H1 (cell line): ENCODE measurements at regions not wholly inside any gene's neighbourhood (a gene's known extent, or its start where the extent isn't known, plus 50 kb on each side); places are given as distances from the start of the nearest gene placed in this dataset.

Experiments
- CTCF ChIA-PET: fragments of 300-600 bp; sonication (Branson Sonifier 250); formaldehyde crosslinking; loops from one replicate; lab custom pipeline; 2021; ENCODE audit not compliant: partially characterized antibody; lab: Charles Lee
- POLR2A ChIA-PET: fragments of 300-600 bp; sonication (Branson Sonifier 250); formaldehyde crosslinking; loops from one replicate; lab custom pipeline; 2021; ENCODE audit warnings: inconsistent platforms; ENCODE audit not compliant: partially characterized antibody; lab: Charles Lee
- DNase-seq, 2 experiments: peaks; one replicate each; pipeline versions ENCODE4 v3.0.0 to v3.0.0-alpha.2; 2010 to 2022; ENCODE audit warnings: low spot score in 2 of 2, low read depth in 1 of 2, mixed read lengths in 1 of 2
- FAIRE-seq: peaks from 2 replicates; lab custom pipeline; 2011; peaks lifted over from hg19 to GRCh38; lab: Jason Lieb, UNC
- H2AFZ ChIP-seq: 2 replicates; pipeline ENCODE4 v1.8.1; 2012; ENCODE audit warnings: low read length, inconsistent platforms
- H2AK5ac ChIP-seq: 2 replicates; pipeline ENCODE4 v1.6.1; 2013; ENCODE audit warnings: low read depth, low read length
- H2BK120ac ChIP-seq: replicated peaks from 2 replicates; pipeline ENCODE3; 2013; ENCODE audit warnings: low read depth, low read length, inconsistent platforms
- H2BK12ac ChIP-seq: 2 replicates; pipeline ENCODE4 v1.6.1; 2013; ENCODE audit warnings: low read depth, low read length
- H2BK15ac ChIP-seq: 2 replicates; pipeline ENCODE4 v1.6.1; 2013; ENCODE audit warnings: low read length
- H2BK20ac ChIP-seq: 2 replicates; pipeline ENCODE4 v1.6.1; 2013; ENCODE audit warnings: low read length
- H2BK5ac ChIP-seq: 2 replicates; pipeline ENCODE4 v1.6.1; 2013; ENCODE audit warnings: low read depth, low read length
- H3K14ac ChIP-seq: 2 replicates; pipeline ENCODE4 v1.6.1; 2013; ENCODE audit warnings: inconsistent platforms; ENCODE audit not compliant: insufficient read length
- H3K18ac ChIP-seq: 2 replicates; pipeline ENCODE4 v1.6.1; 2013; ENCODE audit warnings: low read length; ENCODE audit errors: extremely low read depth
- H3K23ac ChIP-seq: 2 replicates; pipeline ENCODE4 v1.6.1; 2013; ENCODE audit warnings: inconsistent platforms; ENCODE audit not compliant: insufficient read length
- H3K23me2 ChIP-seq: 2 replicates; pipeline ENCODE4 v1.6.1; 2013; ENCODE audit warnings: low read depth, low read length
- H3K27ac ChIP-seq: 2 replicates; pipeline ENCODE4 v1.6.1; 2011; ENCODE audit warnings: low read depth, low read length, inconsistent platforms
- H3K27me3 ChIP-seq, 4 experiments: replicated peaks in 1 of 4; 1 replicate in 1 of 4; 2 replicates in 3 of 4; pipeline versions ENCODE4 v1.6.1 to v1.8.1; 2011 to 2013; ENCODE audit warnings: low read length in 3 of 4, mild to moderate bottlenecking in 3 of 4, inconsistent platforms in 2 of 4, mixed read lengths in 2 of 4, moderate library complexity in 1 of 4; ENCODE audit not compliant: control insufficient read depth in 3 of 4, insufficient read depth in 3 of 4; ENCODE audit errors: extremely low read depth in 1 of 4
- H3K36me3 ChIP-seq, 4 experiments: 2 replicates each; pipeline versions ENCODE4 v1.6.1 to v1.8.1; 2011 to 2013; ENCODE audit warnings: mild to moderate bottlenecking in 4 of 4, low read length in 3 of 4, moderate library complexity in 2 of 4, control low read depth in 1 of 4, inconsistent platforms in 1 of 4; ENCODE audit not compliant: insufficient read depth in 4 of 4, control insufficient read depth in 2 of 4
- H3K4ac ChIP-seq: replicated peaks from 2 replicates; pipeline ENCODE3; 2013; ENCODE audit warnings: low read length, low read depth, mixed read lengths, inconsistent platforms; ENCODE audit not compliant: insufficient read length
- H3K4me1 ChIP-seq, 4 experiments: replicated peaks in 1 of 4; 1 replicate in 1 of 4; 2 replicates in 3 of 4; pipeline versions ENCODE4 v1.6.1 to v1.8.1; 2011 to 2013; ENCODE audit warnings: low read length in 3 of 4, inconsistent platforms in 2 of 4, mixed read lengths in 1 of 4; ENCODE audit not compliant: insufficient read depth in 4 of 4, control insufficient read depth in 3 of 4
- H3K4me2 ChIP-seq, 2 experiments: 2 replicates each; pipeline versions ENCODE4 v1.6.1 to v1.8.1; 2011 to 2013; ENCODE audit warnings: low read depth in 2 of 2, low read length in 2 of 2, control low read depth in 1 of 2, inconsistent platforms in 1 of 2, mild to moderate bottlenecking in 1 of 2; ENCODE audit not compliant: insufficient read depth in 1 of 2
- H3K4me3 ChIP-seq, 4 experiments: fragments of 200-600, 300-600 bp in 1 of 4; sonication (generic), shearing (Covaris generic), sonication (Bioruptor Twin) in 1 of 4; 2 replicates each; pipeline versions ENCODE4 v1.5.1 to v1.8.1; 2011 to 2016; ENCODE audit warnings: low read length in 4 of 4, low read depth in 3 of 4, control low read depth in 2 of 4, inconsistent platforms in 2 of 4, mild to moderate bottlenecking in 2 of 4, mixed read lengths in 1 of 4, moderate library complexity in 1 of 4; ENCODE audit not compliant: insufficient read depth in 2 of 4; ENCODE audit errors: extremely low read depth in 1 of 4
- H3K56ac ChIP-seq: replicated peaks from 2 replicates; pipeline ENCODE3; 2013; ENCODE audit warnings: low read depth, mild to moderate bottlenecking, mixed read lengths, low read length, inconsistent platforms; ENCODE audit not compliant: insufficient read length
- H3K79me1 ChIP-seq: 2 replicates; pipeline ENCODE4 v1.6.1; 2013; ENCODE audit warnings: low read depth, low read length, control low read depth
- H3K79me2 ChIP-seq, 2 experiments: 2 replicates each; pipeline versions ENCODE4 v1.6.1 to v1.8.1; 2012 to 2013; ENCODE audit warnings: low read length in 2 of 2, mild to moderate bottlenecking in 2 of 2, inconsistent platforms in 1 of 2; ENCODE audit not compliant: insufficient read depth in 2 of 2, control insufficient read depth in 1 of 2
- H3K9ac ChIP-seq, 4 experiments: replicated peaks in 1 of 4; 1 replicate in 1 of 4; 2 replicates in 3 of 4; pipeline versions ENCODE4 v1.6.1 to v1.8.1; 2011 to 2013; ENCODE audit warnings: low read depth in 3 of 4, low read length in 3 of 4, control low read depth in 2 of 4, mild to moderate bottlenecking in 2 of 4, moderate library complexity in 2 of 4, inconsistent platforms in 1 of 4; ENCODE audit errors: extremely low read depth in 1 of 4
- H3K9me3 ChIP-seq, 2 experiments: 2 replicates each; pipeline versions ENCODE4 v1.6.1 to v1.8.1; 2012 to 2013; ENCODE audit warnings: mild to moderate bottlenecking in 2 of 2, moderate library complexity in 2 of 2, control low read depth in 1 of 2, inconsistent platforms in 1 of 2, low read depth in 1 of 2, low read length in 1 of 2, mixed read lengths in 1 of 2; ENCODE audit not compliant: insufficient read depth in 2 of 2
- H4K20me1 ChIP-seq, 2 experiments: replicated peaks in 1 of 2; 2 replicates each; pipeline versions ENCODE3 to v1.8.1; 2011 to 2013; ENCODE audit warnings: inconsistent platforms in 2 of 2, low read length in 2 of 2, mild to moderate bottlenecking in 1 of 2; ENCODE audit not compliant: insufficient read depth in 2 of 2, control insufficient read depth in 1 of 2
- H4K5ac ChIP-seq: 2 replicates; pipeline ENCODE4 v1.6.1; 2013; ENCODE audit warnings: low read length, low read depth, mixed read lengths, inconsistent platforms; ENCODE audit not compliant: insufficient read length
- H4K8ac ChIP-seq: 2 replicates; pipeline ENCODE4 v1.8.0; 2013; ENCODE audit warnings: mild to moderate bottlenecking, moderate library complexity, low read length, inconsistent platforms; ENCODE audit not compliant: insufficient read depth; ENCODE audit errors: extremely low read depth
- H4K91ac ChIP-seq: replicated peaks from 2 replicates; pipeline ENCODE3; 2013; ENCODE audit warnings: low read length, mixed read lengths, inconsistent platforms; ENCODE audit not compliant: insufficient read length
- ATF2 ChIP-seq: IDR thresholded peaks from 2 replicates; pipeline ENCODE4 v1.6.1; 2012; ENCODE audit warnings: low read length, inconsistent platforms
- BACH1 ChIP-seq: IDR thresholded peaks from 2 replicates; pipeline ENCODE4 v1.6.1; 2012; ENCODE audit warnings: low read length, improper control_type of control experiment
- CBX8 ChIP-seq: fragments of 300-800, 300-1000 bp; sonication (generic); IDR thresholded peaks from 2 replicates; pipeline ENCODE4 v1.7.1; 2016; ENCODE audit warnings: low read depth, low read length, borderline replicate concordance
- EZH2 ChIP-seq: fragments of 200-600 bp; sonication (generic); IDR thresholded peaks from 2 replicates; pipeline ENCODE4 v1.7.1; 2012; ENCODE audit warnings: low read depth, mild to moderate bottlenecking, moderate library complexity, low read length, inconsistent platforms; ENCODE audit not compliant: severe bottlenecking
- FOSL1 ChIP-seq: IDR thresholded peaks from 2 replicates; pipeline ENCODE4 v1.6.1; 2011; ENCODE audit warnings: mild to moderate bottlenecking, low read depth, low read length, moderate library complexity; ENCODE audit not compliant: insufficient read depth
- GABPA ChIP-seq: IDR thresholded peaks from 2 replicates; pipeline ENCODE4 v1.6.1; 2011; ENCODE audit warnings: mild to moderate bottlenecking, low read length, moderate library complexity, borderline replicate concordance; ENCODE audit not compliant: insufficient read depth
- RBBP5 ChIP-seq: IDR thresholded peaks from 2 replicates; pipeline ENCODE4 v1.7.1; 2012; ENCODE audit warnings: low read depth, mild to moderate bottlenecking, inconsistent platforms, low read length, moderate library complexity, borderline replicate concordance
- SUZ12 ChIP-seq: fragments of 200-600 bp; sonication (generic); IDR thresholded peaks from 2 replicates; pipeline ENCODE4 v1.6.1; 2012; ENCODE audit warnings: mild to moderate bottlenecking, inconsistent platforms, low read length, moderate library complexity, mixed read lengths
- TAF7 ChIP-seq: optimal IDR thresholded peaks from 2 replicates; pipeline ENCODE3; 2011; ENCODE audit warnings: low read depth, mild to moderate bottlenecking, inconsistent platforms, low read length, moderate library complexity, borderline replicate concordance
- TBP ChIP-seq: IDR thresholded peaks from 2 replicates; pipeline ENCODE4 v1.6.1; 2011; ENCODE audit warnings: low read depth, low read length, improper control_type of control experiment
- TCF12 ChIP-seq: IDR thresholded peaks from 2 replicates; pipeline ENCODE4 v1.6.1; 2011; ENCODE audit warnings: low read depth, mild to moderate bottlenecking, low read length
- YY1 ChIP-seq: IDR thresholded peaks from 2 replicates; pipeline ENCODE4 v1.6.1; 2011; ENCODE audit warnings: low read depth, mild to moderate bottlenecking, low read length
- WGBS, 2 experiments: shearing (Covaris generic) in 1 of 2; methylation state at CpG; one replicate each; pipeline versions ENCODE4 v1.1.6 to v1.1.7; 2013 to 2015; ENCODE audit warnings: low lambda C conversion rate in 2 of 2, mixed read lengths in 2 of 2, inconsistent platforms in 1 of 2, low coverage in 1 of 2, missing lambda C conversion rate in 1 of 2; ENCODE audit not compliant: insufficient replicate concordance in 2 of 2, insufficient coverage in 1 of 2, insufficient read length in 1 of 2; ENCODE audit errors: extremely low coverage in 1 of 2, missing lambda C conversion rate in 1 of 2; 5-methylcytosine and 5-hydroxymethylcytosine counted together

GRCh38 chr22:49599039-49599438, 228.6 kb downstream of the BRD1 start:
- 88% methylated on average over 15 of the region's 16 CpGs; no CpG with 5 or more reads in 1 of the 2 experiments for WGBS, 2 experiments
- H4K20me1 ChIP-seq: peaks cover 0 to 12% of the 10 kb centered on the region in 2 experiments
- no peak for TF ChIP-seq ATF2
- TF ChIP-seq RBBP5: no peak
- TF ChIP-seq YY1: no peak
- no peak for TF ChIP-seq EZH2
- no peak for TF ChIP-seq SUZ12
- TF ChIP-seq TCF12: no peak
- no peak for TF ChIP-seq TBP
- no peak for TF ChIP-seq TAF7
- TF ChIP-seq GABPA: no peak
- no peak for TF ChIP-seq FOSL1
- TF ChIP-seq BACH1: no peak
- no peak for TF ChIP-seq CBX8
- no peak overlapping the region for H2BK15ac ChIP-seq
- H3K4ac ChIP-seq: no peak overlapping the region
- no peaks in the 10 kb centered on the region for H3K79me1 ChIP-seq
- H3K4me1 ChIP-seq: no peaks in the 10 kb centered on the region; a peak in 1 of 7 replicates
- no peak overlapping the region for H4K91ac ChIP-seq
- FAIRE-seq: no peak
- ChIA-PET CTCF (interaction anchor here (1.4 to 1.5 kb wide), 2 partner anchors 13 to 51 kb away, joined by 5 to 6 read pairs; no protein-coding TSS in a partner anchor), POLR2A (no interaction called here)
- no peak overlapping the region for H2AFZ ChIP-seq
- no peaks in the 10 kb centered on the region; a peak in 1 of 8 replicates for H3K36me3 ChIP-seq
- H2BK20ac ChIP-seq: no peak overlapping the region
- H3K27me3 ChIP-seq: no peaks in the 10 kb centered on the region
- H3K9me3 ChIP-seq: peaks cover 0 to 11% of the 10 kb centered on the region in 2 experiments; a peak in 3 of 4 replicates
- H3K27ac ChIP-seq: no peak overlapping the region
- no peak overlapping the region for H3K9ac ChIP-seq
- H3K14ac ChIP-seq: no peak overlapping the region
- no peak overlapping the region for H3K18ac ChIP-seq
- peak in 1 of 2 experiments; percentile 31 for DNase-seq
- no peak overlapping the region for H2BK120ac ChIP-seq
- H3K79me2 ChIP-seq: no peaks in the 10 kb centered on the region
- no peak overlapping the region for H2BK12ac ChIP-seq
- no peak overlapping the region for H3K23ac ChIP-seq
- no peak overlapping the region for H4K8ac ChIP-seq
- no peak overlapping the region for H2AK5ac ChIP-seq
- H3K23me2 ChIP-seq: peaks cover 14% of the 10 kb centered on the region; the same call in 1 of the 2 replicates
- H3K4me2 ChIP-seq: no peak overlapping the region
- H3K4me3 ChIP-seq: no peak overlapping the region
- H4K5ac ChIP-seq: no peak overlapping the region
- H2BK5ac ChIP-seq: no peak overlapping the region
- no peak overlapping the region for H3K56ac ChIP-seq
